ENCODE measurements at regions not wholly inside any gene's neighbourhood (a gene's known extent, or its start where the extent isn't known, plus 50 kb on each side); places are given as distances from the start of the nearest gene placed in this dataset.

- TF ChIP-seq, protein P1, sequence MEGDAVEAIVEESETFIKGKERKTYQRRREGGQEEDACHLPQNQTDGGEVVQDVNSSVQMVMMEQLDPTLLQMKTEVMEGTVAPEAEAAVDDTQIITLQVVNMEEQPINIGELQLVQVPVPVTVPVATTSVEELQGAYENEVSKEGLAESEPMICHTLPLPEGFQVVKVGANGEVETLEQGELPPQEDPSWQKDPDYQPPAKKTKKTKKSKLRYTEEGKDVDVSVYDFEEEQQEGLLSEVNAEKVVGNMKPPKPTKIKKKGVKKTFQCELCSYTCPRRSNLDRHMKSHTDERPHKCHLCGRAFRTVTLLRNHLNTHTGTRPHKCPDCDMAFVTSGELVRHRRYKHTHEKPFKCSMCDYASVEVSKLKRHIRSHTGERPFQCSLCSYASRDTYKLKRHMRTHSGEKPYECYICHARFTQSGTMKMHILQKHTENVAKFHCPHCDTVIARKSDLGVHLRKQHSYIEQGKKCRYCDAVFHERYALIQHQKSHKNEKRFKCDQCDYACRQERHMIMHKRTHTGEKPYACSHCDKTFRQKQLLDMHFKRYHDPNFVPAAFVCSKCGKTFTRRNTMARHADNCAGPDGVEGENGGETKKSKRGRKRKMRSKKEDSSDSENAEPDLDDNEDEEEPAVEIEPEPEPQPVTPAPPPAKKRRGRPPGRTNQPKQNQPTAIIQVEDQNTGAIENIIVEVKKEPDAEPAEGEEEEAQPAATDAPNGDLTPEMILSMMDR (conservative IDR thresholded peaks at IDR 0.05; ENCODE audit: low read length), result no peak
- TF ChIP-seq EZH2phosphoT487 (IDR thresholded peaks at IDR 0.05; ENCODE audit: borderline replicate concordance, low read depth, low read length), result no peak
Measured at GRCh38 chr5:166088389-166089039, 2202.9 kb upstream of the WWC1 start.
